K562 (cell line): ENCODE measurements at regions not wholly inside any gene's neighbourhood (a gene's known extent, or its start where the extent isn't known, plus 50 kb on each side); places are given as distances from the start of the nearest gene placed in this dataset.

Source experiments
- EP300 ChIP-seq: IDR thresholded peaks from 2 replicates; pipeline ENCODE4 v1.6.1; 2012; ENCODE audit warnings: low read length, improper control_type of control experiment
- MXI1 ChIP-seq: IDR thresholded peaks from 2 replicates; pipeline ENCODE4 v1.6.1; 2011; ENCODE audit warnings: low read depth, mild to moderate bottlenecking, improper control_type of control experiment, low read length
- MYBL2 ChIP-seq, 2 experiments: fragments of 450-650 bp in 1 of 2; sonication (generic) in 1 of 2; formaldehyde crosslinking in 1 of 2; IDR thresholded peaks; 2 replicates each; pipeline versions ENCODE4 v1.6.1 to v1.8.1; 2017 to 2022; ENCODE audit warnings: borderline replicate concordance in 1 of 2, inconsistent platforms in 1 of 2, low read depth in 1 of 2, mild to moderate bottlenecking in 1 of 2, missing genetic modification reagents in 1 of 2, moderate library complexity in 1 of 2
- NFATC3 ChIP-seq: fragments of 450-650 bp; IDR thresholded peaks from 2 replicates; pipeline ENCODE4 v1.6.1; 2017; ENCODE audit warnings: mild to moderate bottlenecking
- NFE2 ChIP-seq: IDR thresholded peaks from 2 replicates; pipeline ENCODE4 v1.6.1; 2014; ENCODE audit warnings: antibody characterized with exemption, low read depth
- SP1 ChIP-seq: sonication (generic); formaldehyde crosslinking; IDR thresholded peaks from 2 replicates; pipeline ENCODE4 v1.8.1; 2022; ENCODE audit warnings: mild to moderate bottlenecking, missing genetic modification reagents
- ZNF785 ChIP-seq: fragments of 250-450 bp; sonication (Bioruptor Pico); IDR thresholded peaks from 2 replicates; pipeline ENCODE4 v1.4.0; 2020; ENCODE audit warnings: mild to moderate bottlenecking
- TF ChIP-seq, protein P1 (sequence below), 3 experiments: IDR thresholded peaks in 2 of 3; conservative IDR thresholded peaks in 1 of 3; 2 replicates each; pipeline ENCODE4 v1.5.1; 2011 to 2012; ENCODE audit warnings: low read length in 3 of 3, mild to moderate bottlenecking in 3 of 3, control low read depth in 2 of 3, improper control_type of control experiment in 1 of 3, inconsistent platforms in 1 of 3, low read depth in 1 of 3, mixed read lengths in 1 of 3, moderate library complexity in 1 of 3; ENCODE audit not compliant: insufficient read depth in 2 of 3
- TF ChIP-seq, protein P2 (sequence below): fragments of 450-650 bp; IDR thresholded peaks from 2 replicates; pipeline ENCODE4 v1.7.0; 2016; ENCODE audit warnings: borderline replicate concordance
- TF ChIP-seq, protein P3 (sequence below): fragments of 250-450 bp; sonication (Bioruptor Pico); IDR thresholded peaks from 2 replicates; pipeline ENCODE4 v1.4.0; 2020; ENCODE audit warnings: mild to moderate bottlenecking, moderate library complexity

DNA sequence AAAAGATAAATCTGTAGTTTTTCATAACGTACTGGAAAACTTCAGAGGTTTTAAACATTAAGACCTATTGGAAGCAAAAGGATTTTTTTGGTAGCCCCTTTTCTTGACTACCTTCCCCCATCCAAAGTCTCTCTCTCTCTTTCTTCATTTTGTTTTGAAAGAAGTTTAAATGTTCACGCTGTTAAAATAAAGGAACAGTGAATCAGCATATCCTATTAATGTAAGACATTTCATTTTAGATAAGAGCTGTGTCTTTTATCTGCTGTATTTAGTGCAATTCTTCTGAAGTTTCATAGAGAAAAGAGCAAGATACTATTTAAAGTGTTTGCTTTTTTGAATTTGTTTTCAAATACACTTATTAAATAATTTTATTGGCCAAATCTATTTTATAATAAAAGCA, 205.5 kb upstream of the POU3F3 start:
- TF ChIP-seq, protein P1, sequence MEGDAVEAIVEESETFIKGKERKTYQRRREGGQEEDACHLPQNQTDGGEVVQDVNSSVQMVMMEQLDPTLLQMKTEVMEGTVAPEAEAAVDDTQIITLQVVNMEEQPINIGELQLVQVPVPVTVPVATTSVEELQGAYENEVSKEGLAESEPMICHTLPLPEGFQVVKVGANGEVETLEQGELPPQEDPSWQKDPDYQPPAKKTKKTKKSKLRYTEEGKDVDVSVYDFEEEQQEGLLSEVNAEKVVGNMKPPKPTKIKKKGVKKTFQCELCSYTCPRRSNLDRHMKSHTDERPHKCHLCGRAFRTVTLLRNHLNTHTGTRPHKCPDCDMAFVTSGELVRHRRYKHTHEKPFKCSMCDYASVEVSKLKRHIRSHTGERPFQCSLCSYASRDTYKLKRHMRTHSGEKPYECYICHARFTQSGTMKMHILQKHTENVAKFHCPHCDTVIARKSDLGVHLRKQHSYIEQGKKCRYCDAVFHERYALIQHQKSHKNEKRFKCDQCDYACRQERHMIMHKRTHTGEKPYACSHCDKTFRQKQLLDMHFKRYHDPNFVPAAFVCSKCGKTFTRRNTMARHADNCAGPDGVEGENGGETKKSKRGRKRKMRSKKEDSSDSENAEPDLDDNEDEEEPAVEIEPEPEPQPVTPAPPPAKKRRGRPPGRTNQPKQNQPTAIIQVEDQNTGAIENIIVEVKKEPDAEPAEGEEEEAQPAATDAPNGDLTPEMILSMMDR (IDR thresholded peaks at IDR 0.05 in 2 of 3, conservative IDR thresholded peaks at IDR 0.05 in 1 of 3; ENCODE audit: insufficient read depth in 2 of 3, low read depth in 1 of 3, low read length in 3 of 3) = no peak
- no peak for TF ChIP-seq MXI1
- no peak for TF ChIP-seq ZNF785 (CRISPR knock-in tag)
- TF ChIP-seq EP300 = no peak
- TF ChIP-seq, protein P2, sequence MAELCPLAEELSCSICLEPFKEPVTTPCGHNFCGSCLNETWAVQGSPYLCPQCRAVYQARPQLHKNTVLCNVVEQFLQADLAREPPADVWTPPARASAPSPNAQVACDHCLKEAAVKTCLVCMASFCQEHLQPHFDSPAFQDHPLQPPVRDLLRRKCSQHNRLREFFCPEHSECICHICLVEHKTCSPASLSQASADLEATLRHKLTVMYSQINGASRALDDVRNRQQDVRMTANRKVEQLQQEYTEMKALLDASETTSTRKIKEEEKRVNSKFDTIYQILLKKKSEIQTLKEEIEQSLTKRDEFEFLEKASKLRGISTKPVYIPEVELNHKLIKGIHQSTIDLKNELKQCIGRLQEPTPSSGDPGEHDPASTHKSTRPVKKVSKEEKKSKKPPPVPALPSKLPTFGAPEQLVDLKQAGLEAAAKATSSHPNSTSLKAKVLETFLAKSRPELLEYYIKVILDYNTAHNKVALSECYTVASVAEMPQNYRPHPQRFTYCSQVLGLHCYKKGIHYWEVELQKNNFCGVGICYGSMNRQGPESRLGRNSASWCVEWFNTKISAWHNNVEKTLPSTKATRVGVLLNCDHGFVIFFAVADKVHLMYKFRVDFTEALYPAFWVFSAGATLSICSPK = no peak
- TF ChIP-seq, protein P3, sequence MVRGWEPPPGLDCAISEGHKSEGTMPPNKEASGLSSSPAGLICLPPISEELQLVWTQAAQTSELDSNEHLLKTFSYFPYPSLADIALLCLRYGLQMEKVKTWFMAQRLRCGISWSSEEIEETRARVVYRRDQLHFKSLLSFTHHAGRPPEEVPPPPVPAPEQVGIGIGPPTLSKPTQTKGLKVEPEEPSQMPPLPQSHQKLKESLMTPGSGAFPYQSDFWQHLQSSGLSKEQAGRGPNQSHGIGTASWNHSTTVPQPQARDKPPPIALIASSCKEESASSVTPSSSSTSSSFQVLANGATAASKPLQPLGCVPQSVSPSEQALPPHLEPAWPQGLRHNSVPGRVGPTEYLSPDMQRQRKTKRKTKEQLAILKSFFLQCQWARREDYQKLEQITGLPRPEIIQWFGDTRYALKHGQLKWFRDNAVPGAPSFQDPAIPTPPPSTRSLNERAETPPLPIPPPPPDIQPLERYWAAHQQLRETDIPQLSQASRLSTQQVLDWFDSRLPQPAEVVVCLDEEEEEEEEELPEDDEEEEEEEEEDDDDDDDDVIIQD = no peak
- no peak for TF ChIP-seq NFATC3
- no peak for TF ChIP-seq SP1 (CRISPR knock-in tag)
- no peak for TF ChIP-seq MYBL2 (IDR thresholded peaks at IDR 0.05; ENCODE audit: low read depth)
- TF ChIP-seq MYBL2 (CRISPR knock-in tag; IDR thresholded peaks at IDR 0.05; ENCODE audit: borderline replicate concordance) = no peak
- TF ChIP-seq NFE2 = no peak
